Frontal cortex (tissue), 3 donors: ENCODE measurements at regions not wholly inside any gene's neighbourhood (a gene's known extent, or its start where the extent isn't known, plus 50 kb on each side); places are given as distances from the start of the nearest gene placed in this dataset.
A peak's percentile ranks its signal among the peaks of the same experiment; 100 is the strongest.
"Not testable (repeated sequence)": the region's sequence is repeated elsewhere in the genome, so short reads cannot be mapped to it uniquely, and the experiment has no call there.

Source experiments
- DNase-seq, 2 donors: peaks; one replicate each; pipeline ENCODE4 v3.0.0; 2012; ENCODE audit warnings: low spot score in 2 of 2
- FAIRE-seq: peaks from 2 replicates; lab custom pipeline; 2012; peaks lifted over from hg19 to GRCh38; lab: Jason Lieb, UNC
- donor health status: control.
- donor health status: control.
- donor health status: control.

GRCh38 chr1:187756684-187757083, 927.9 kb downstream of the PLA2G4A start:
- not testable (repeated sequence) for DNase-seq, FAIRE-seq

- DNase-seq (no peak), FAIRE-seq (no peak)
Observed at GRCh38 chr1:187759825-187760333, 931.1 kb downstream of the PLA2G4A start.

GRCh38 chr1:187762118-187762517, 933.4 kb downstream of the PLA2G4A start:
- no peak for FAIRE-seq
- DNase-seq = peak in 1 of 2 donors; percentile 3

GRCh38 chr1:187763465-187763864, 934.7 kb downstream of the PLA2G4A start:
- DNase-seq (no peak), FAIRE-seq (no peak)

GRCh38 chr1:187763976-187764375, 935.2 kb downstream of the PLA2G4A start:
- FAIRE-seq (no peak), DNase-seq (no peak)

- FAIRE-seq = no peak
- DNase-seq = no peak
Observed at GRCh38 chr1:187771396-187771795, 942.6 kb downstream of the PLA2G4A start.

GRCh38 chr1:187773168-187773567, 944.4 kb downstream of the PLA2G4A start:
- DNase-seq = no peak
- FAIRE-seq = no peak

- FAIRE-seq = no peak
- no peak for DNase-seq
Observed at GRCh38 chr1:187787736-187788135, 959.0 kb downstream of the PLA2G4A start.

- DNase-seq (no peak), FAIRE-seq (no peak)
Observed at GRCh38 chr1:187788718-187789117, 960.0 kb downstream of the PLA2G4A start.

- DNase-seq (no peak), FAIRE-seq (no peak)
Observed at GRCh38 chr1:187790724-187791123, 962.0 kb downstream of the PLA2G4A start.

- peak; percentile 3 for FAIRE-seq
- no peak for DNase-seq
Observed at GRCh38 chr1:187794561-187794960, 965.8 kb downstream of the PLA2G4A start.

- DNase-seq = no peak
Observed at GRCh38 chr1:187809549-187809948, 980.8 kb downstream of the PLA2G4A start.

GRCh38 chr1:187816646-187817045, 987.9 kb downstream of the PLA2G4A start:
- no peak for DNase-seq
- FAIRE-seq = no peak

More at GRCh38 chr1:187809549-187809948, 980.8 kb downstream of the PLA2G4A start:
- no peak for FAIRE-seq

- FAIRE-seq (no peak), DNase-seq (no peak)
Observed at GRCh38 chr1:187817782-187818181, 989.0 kb downstream of the PLA2G4A start.

GRCh38 chr1:187819086-187819485, 990.3 kb downstream of the PLA2G4A start:
- no peak for FAIRE-seq
- no peak for DNase-seq

GRCh38 chr1:187836557-187836956, 1007.8 kb downstream of the PLA2G4A start:
- FAIRE-seq (no peak), DNase-seq (no peak)

- FAIRE-seq = no peak
- DNase-seq = no peak
Observed at GRCh38 chr1:187837787-187838186, 1009.0 kb downstream of the PLA2G4A start.

- FAIRE-seq = no peak
- no peak for DNase-seq
Observed at GRCh38 chr1:187838335-187839293, 1009.9 kb downstream of the PLA2G4A start.

GRCh38 chr1:187839873-187840272, 1011.1 kb downstream of the PLA2G4A start:
- FAIRE-seq = no peak

GRCh38 chr1:187840557-187840956, 1011.8 kb downstream of the PLA2G4A start:
- FAIRE-seq (no peak), DNase-seq (no peak)

More at GRCh38 chr1:187839873-187840272, 1011.1 kb downstream of the PLA2G4A start:
- DNase-seq = no peak
